Keratinocyte (primary cell): ENCODE measurements at regions not wholly inside any gene's neighbourhood (a gene's known extent, or its start where the extent isn't known, plus 50 kb on each side); places are given as distances from the start of the nearest gene placed in this dataset.

Experiments used
- DNase-seq: peaks from one replicate; pipeline ENCODE4 v3.0.0-alpha.2; 2011; ENCODE audit warnings: low read depth, missing footprints, low spot score
- FAIRE-seq: peaks from 2 replicates; lab custom pipeline; 2011; peaks lifted over from hg19 to GRCh38; lab: Jason Lieb, UNC
- H2AFZ ChIP-seq: 2 replicates; pipeline ENCODE4 v1.6.0; 2012; ENCODE audit warnings: low read length, control low read depth, inconsistent platforms; ENCODE audit not compliant: control insufficient read depth
- H3K27ac ChIP-seq: 2 replicates; pipeline ENCODE4 v1.5.1; 2011; ENCODE audit warnings: low read length; ENCODE audit not compliant: control insufficient read depth, insufficient read depth
- H3K27me3 ChIP-seq: 3 replicates; pipeline ENCODE4 v1.6.0; 2011; ENCODE audit warnings: low read length; ENCODE audit not compliant: control insufficient read depth, insufficient read depth; ENCODE audit errors: extremely low read depth
- H3K36me3 ChIP-seq, 2 experiments: 2 replicates in 1 of 2; 3 replicates in 1 of 2; pipeline ENCODE4 v1.5.1; 2011; ENCODE audit warnings: low read length in 2 of 2, mild to moderate bottlenecking in 1 of 2; ENCODE audit not compliant: control insufficient read depth in 2 of 2, insufficient read depth in 2 of 2; ENCODE audit errors: extremely low read depth in 1 of 2
- H3K4me1 ChIP-seq: 3 replicates; pipeline ENCODE4 v1.5.1; 2011; ENCODE audit warnings: low read length; ENCODE audit not compliant: control insufficient read depth, insufficient read depth; ENCODE audit errors: extremely low read depth
- H3K4me2 ChIP-seq: 3 replicates; pipeline ENCODE4 v1.6.0; 2011; ENCODE audit warnings: low read depth, low read length; ENCODE audit not compliant: control insufficient read depth, insufficient read depth; ENCODE audit errors: extremely low read depth
- H3K4me3 ChIP-seq, 3 experiments: fragments of 200-600 bp in 1 of 3; sonication (generic) in 1 of 3; 2 replicates in 2 of 3; 3 replicates in 1 of 3; pipeline ENCODE4 v1.5.1; 2011 to 2016; ENCODE audit warnings: low read length in 3 of 3, mild to moderate bottlenecking in 3 of 3, control low read depth in 2 of 3, inconsistent platforms in 1 of 3, low read depth in 1 of 3, mixed read lengths in 1 of 3, mixed run types in 1 of 3, moderate library complexity in 1 of 3; ENCODE audit not compliant: control insufficient read depth in 2 of 3, insufficient read depth in 2 of 3; ENCODE audit errors: extremely low read depth in 1 of 3
- H3K79me2 ChIP-seq: 2 replicates; pipeline ENCODE4 v1.6.0; 2012; ENCODE audit warnings: low read length; ENCODE audit not compliant: control insufficient read depth, insufficient read depth
- H3K9ac ChIP-seq: 3 replicates; pipeline ENCODE4 v1.6.0; 2011; ENCODE audit warnings: low read length; ENCODE audit not compliant: control insufficient read depth, insufficient read depth; ENCODE audit errors: extremely low read depth
- H3K9me1 ChIP-seq: 3 replicates; pipeline ENCODE4 v1.6.0; 2011; ENCODE audit warnings: low read length; ENCODE audit not compliant: control insufficient read depth, insufficient read depth; ENCODE audit errors: extremely low read depth
- H3K9me3 ChIP-seq: 2 replicates; pipeline ENCODE4 v1.5.1; 2012; ENCODE audit warnings: low read depth, low read length; ENCODE audit not compliant: control insufficient read depth
- H4K20me1 ChIP-seq: 3 replicates; pipeline ENCODE4 v1.6.0; 2011; ENCODE audit warnings: low read length; ENCODE audit not compliant: control insufficient read depth, insufficient read depth; ENCODE audit errors: extremely low read depth
- CTCF ChIP-seq, 3 experiments: IDR thresholded peaks in 1 of 3; conservative IDR thresholded peaks in 1 of 3; optimal IDR thresholded peaks in 1 of 3; 2 replicates in 2 of 3; 3 replicates in 1 of 3; pipeline versions ENCODE3 to v1.5.1; 2011; ENCODE audit warnings: low read length in 3 of 3, mild to moderate bottlenecking in 3 of 3, moderate library complexity in 2 of 3, control low read depth in 1 of 3, inconsistent platforms in 1 of 3; ENCODE audit not compliant: insufficient read depth in 2 of 3; ENCODE audit errors: extremely low read depth in 1 of 3
- EZH2 ChIP-seq: IDR thresholded peaks from one replicate; pipeline ENCODE4 v1.6.1; 2012; ENCODE audit warnings: inconsistent platforms, mild to moderate bottlenecking, low read length, moderate library complexity
- dilution Hi-C: fragments of 300-500 bp; cut with MboI; formaldehyde crosslinking; loops from one replicate; pipeline ENCODE4 v1.7.0; 2020; ENCODE audit warnings: low sequenced_read_pairs; ENCODE audit not compliant: extremely low pct_ligation_motif_present

GRCh38 chr16:9338068-9338467 is 246.6 kb downstream of the HAPSTR1 start:
- H3K27ac ChIP-seq: no peak overlapping the region
- no peak overlapping the region for H3K4me3 ChIP-seq
- H3K36me3 ChIP-seq: no peaks in the 10 kb centered on the region
- dilution Hi-C loops: no loop called here
- no peak overlapping the region for H3K4me2 ChIP-seq
- H3K4me1 ChIP-seq: no peaks in the 10 kb centered on the region
- H3K79me2 ChIP-seq: no peaks in the 10 kb centered on the region
- DNase-seq (no peak), FAIRE-seq (no peak)
- H3K27me3 ChIP-seq: no peaks in the 10 kb centered on the region
- no peaks in the 10 kb centered on the region for H3K9me1 ChIP-seq
- H3K9me3 ChIP-seq: no peaks in the 10 kb centered on the region
- TF ChIP-seq CTCF (optimal IDR thresholded peaks at IDR 0.05 in 1 of 3, IDR thresholded peaks at IDR 0.05 in 1 of 3, conservative IDR thresholded peaks at IDR 0.05 in 1 of 3; ENCODE audit: extremely low read depth in 1 of 3, insufficient read depth in 2 of 3, low read length in 3 of 3): no peak
- no peak for TF ChIP-seq EZH2
- no peaks in the 10 kb centered on the region for H4K20me1 ChIP-seq
- no peak overlapping the region for H2AFZ ChIP-seq
- no peak overlapping the region for H3K9ac ChIP-seq

GRCh38 chr16:9338510-9338909 is 247.1 kb downstream of the HAPSTR1 start:
- Histone ChIP-seq H3K4me1 (no peaks in the 10 kb centered on the region), H2AFZ (no peak overlapping the region), H3K4me3 (no peak overlapping the region), H3K79me2 (no peaks in the 10 kb centered on the region), H3K9me3 (no peaks in the 10 kb centered on the region), H3K27ac (no peak overlapping the region), H3K27me3 (no peaks in the 10 kb centered on the region), H3K9ac (no peak overlapping the region), H4K20me1 (no peaks in the 10 kb centered on the region), H3K9me1 (no peaks in the 10 kb centered on the region), H3K4me2 (no peak overlapping the region), H3K36me3 (no peaks in the 10 kb centered on the region)
- DNase-seq: no peak
- FAIRE-seq: no peak
- dilution Hi-C loops: no loop called here
- no peak for TF ChIP-seq CTCF (optimal IDR thresholded peaks at IDR 0.05 in 1 of 3, IDR thresholded peaks at IDR 0.05 in 1 of 3, conservative IDR thresholded peaks at IDR 0.05 in 1 of 3; ENCODE audit: extremely low read depth in 1 of 3, insufficient read depth in 2 of 3, low read length in 3 of 3)
- TF ChIP-seq EZH2: no peak
